ENCODE measurements at regions not wholly inside any gene's neighbourhood (a gene's known extent, or its start where the extent isn't known, plus 50 kb on each side); places are given as distances from the start of the nearest gene placed in this dataset.

GRCh38 chr12:74641694-74642093 is 104.1 kb downstream of the ATXN7L3B start:
- TF ChIP-seq POLR2A (IDR thresholded peaks at IDR 0.05) = no peak
- TF ChIP-seq CTCF (IDR thresholded peaks at IDR 0.05) = no peak
